Coronary artery (tissue), 2 donors: ENCODE measurements at regions not wholly inside any gene's neighbourhood (a gene's known extent, or its start where the extent isn't known, plus 50 kb on each side); places are given as distances from the start of the nearest gene placed in this dataset.

Experiments
- DNase-seq: peaks from one replicate; pipeline ENCODE4 v3.0.0-alpha.2; 2017; ENCODE audit warnings: low spot score
- H3K27ac ChIP-seq, 2 donors: fragments of 200-600 bp; sonication (generic); one replicate each; pipeline ENCODE4 v1.5.1; 2016 to 2019
- H3K4me3 ChIP-seq: fragments of 200-600 bp; sonication (generic); 2 replicates; pipeline ENCODE4 v1.5.1; 2016; ENCODE audit warnings: mild to moderate bottlenecking, moderate library complexity
- TF ChIP-seq, protein P1 (sequence below): fragments of 200-600 bp; sonication (generic); IDR thresholded peaks from one replicate; pipeline ENCODE4 v1.5.1; 2019; ENCODE audit warnings: antibody characterized with exemption

DNA sequence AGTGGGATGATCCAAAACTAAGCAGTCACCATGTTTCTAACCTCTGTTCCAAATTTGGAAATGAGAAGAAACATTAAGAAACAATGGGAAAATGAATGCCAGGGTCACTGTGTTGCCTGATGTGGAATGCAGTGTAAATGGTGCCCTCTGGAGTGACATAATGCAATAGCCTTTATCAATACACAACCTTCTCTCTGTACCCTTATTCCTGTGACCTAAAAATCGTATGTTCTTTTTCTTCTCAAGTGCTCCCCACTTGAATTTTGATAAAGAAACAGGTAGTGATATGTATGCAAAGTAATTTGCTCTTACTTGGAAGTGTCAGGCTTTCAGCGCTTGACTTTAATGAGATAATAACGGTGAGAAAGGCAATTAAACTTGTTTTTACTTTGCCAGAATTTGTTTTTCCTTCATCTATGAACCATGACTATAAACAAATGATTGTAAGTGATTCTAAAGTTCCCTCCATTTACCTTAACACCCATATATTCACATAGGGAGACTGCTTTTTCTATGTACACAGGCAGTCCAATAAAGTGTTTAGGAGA is 145.8 kb upstream of the THRB start:
- no peak overlapping the region for H3K4me3 ChIP-seq
- no peak overlapping the region for H3K27ac ChIP-seq

DNA sequence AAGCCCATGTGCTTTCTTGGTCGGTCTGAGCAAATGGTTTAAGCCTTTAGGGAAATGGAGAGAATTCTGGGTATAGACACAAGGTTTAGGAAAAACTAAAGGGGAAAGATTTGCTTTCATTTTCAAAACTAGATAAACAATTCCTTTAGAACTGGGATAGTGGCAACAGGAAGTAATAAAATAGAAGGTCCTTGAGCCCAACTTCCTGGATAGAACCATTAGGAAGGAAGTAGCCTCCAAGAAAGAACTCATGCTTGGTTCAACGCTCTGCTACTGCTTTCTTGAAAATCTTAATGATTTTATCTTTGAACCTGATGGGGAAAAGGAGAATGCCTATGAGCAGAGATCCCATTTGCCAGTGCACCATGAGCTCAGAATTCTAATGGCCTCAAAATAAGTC is 147.0 kb upstream of the THRB start:
- H3K4me3 ChIP-seq: no peak overlapping the region
- TF ChIP-seq, protein P1, sequence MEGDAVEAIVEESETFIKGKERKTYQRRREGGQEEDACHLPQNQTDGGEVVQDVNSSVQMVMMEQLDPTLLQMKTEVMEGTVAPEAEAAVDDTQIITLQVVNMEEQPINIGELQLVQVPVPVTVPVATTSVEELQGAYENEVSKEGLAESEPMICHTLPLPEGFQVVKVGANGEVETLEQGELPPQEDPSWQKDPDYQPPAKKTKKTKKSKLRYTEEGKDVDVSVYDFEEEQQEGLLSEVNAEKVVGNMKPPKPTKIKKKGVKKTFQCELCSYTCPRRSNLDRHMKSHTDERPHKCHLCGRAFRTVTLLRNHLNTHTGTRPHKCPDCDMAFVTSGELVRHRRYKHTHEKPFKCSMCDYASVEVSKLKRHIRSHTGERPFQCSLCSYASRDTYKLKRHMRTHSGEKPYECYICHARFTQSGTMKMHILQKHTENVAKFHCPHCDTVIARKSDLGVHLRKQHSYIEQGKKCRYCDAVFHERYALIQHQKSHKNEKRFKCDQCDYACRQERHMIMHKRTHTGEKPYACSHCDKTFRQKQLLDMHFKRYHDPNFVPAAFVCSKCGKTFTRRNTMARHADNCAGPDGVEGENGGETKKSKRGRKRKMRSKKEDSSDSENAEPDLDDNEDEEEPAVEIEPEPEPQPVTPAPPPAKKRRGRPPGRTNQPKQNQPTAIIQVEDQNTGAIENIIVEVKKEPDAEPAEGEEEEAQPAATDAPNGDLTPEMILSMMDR: no peak
- DNase-seq: no peak
- H3K27ac ChIP-seq: no peak overlapping the region

More for the DNA sequence above, 145.8 kb upstream of the THRB start:
- TF ChIP-seq, protein P1: no peak
- DNase-seq: no peak

DNA sequence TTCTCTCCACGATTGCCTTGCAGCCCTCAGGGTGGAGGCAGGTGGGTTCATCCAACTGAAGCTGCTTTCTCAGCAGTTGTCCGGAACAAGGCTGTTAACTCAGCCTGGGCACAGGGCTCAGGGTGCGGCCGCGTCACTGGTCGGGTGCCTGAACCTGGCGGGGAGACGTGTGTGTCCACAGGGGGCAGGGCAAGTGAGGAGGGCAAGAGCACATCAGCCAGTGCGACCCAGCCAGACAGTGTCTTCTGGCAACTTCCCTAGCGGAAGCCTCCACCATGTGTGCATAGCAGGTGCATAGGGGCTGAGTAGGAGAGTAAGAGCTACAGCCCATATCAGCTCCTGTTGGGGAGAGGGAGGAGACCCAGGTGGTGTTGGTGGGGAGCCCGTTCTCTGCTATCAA is 150.4 kb upstream of the THRB start:
- H3K4me3 ChIP-seq: no peak overlapping the region
- H3K27ac ChIP-seq: no peak overlapping the region
- no peak for DNase-seq
- TF ChIP-seq, protein P1: no peak

DNA sequence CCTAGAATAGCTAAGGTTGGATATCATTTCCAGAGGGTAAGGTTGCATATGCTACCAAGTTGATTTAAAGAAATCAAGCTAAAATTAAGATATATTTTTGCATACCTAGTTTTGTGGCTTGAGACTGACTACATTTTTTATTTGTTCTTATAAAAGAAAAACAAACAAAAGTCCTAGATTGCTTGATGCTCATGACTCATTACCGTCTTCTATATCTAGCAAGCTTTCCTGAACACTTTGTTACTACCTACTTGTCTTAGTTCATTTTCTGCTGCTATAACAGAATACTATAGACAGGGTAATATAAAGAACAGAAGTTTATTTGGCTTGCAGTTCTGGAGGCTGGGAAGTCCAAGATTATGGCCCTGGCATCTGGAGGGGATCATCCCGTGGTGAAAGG is 152.1 kb upstream of the THRB start:
- TF ChIP-seq, protein P1: no peak
- Histone ChIP-seq H3K27ac (no peak overlapping the region), H3K4me3 (no peak overlapping the region)
- no peak for DNase-seq

DNA sequence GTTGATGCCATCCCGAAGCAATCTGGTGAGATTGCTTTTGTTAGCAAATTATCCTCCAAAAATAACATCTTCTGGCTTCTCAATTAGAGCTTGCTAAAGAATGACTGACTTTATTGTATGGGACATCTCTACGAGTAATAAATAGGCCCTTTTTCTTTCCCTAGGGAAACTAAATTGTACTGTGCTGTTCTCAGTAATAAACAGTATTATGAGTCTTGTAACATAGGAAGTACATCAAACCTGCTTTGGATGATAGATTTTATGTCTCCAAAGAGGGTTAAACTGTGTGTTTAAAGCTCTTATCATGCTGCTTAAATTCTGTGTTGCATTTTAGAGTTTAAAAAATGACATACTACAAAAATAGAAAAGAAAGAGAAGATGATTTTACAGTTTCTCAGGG is 153.4 kb upstream of the THRB start:
- TF ChIP-seq, protein P1: no peak
- Histone ChIP-seq H3K4me3 (no peak overlapping the region), H3K27ac (no peak overlapping the region)
- no peak for DNase-seq

DNA sequence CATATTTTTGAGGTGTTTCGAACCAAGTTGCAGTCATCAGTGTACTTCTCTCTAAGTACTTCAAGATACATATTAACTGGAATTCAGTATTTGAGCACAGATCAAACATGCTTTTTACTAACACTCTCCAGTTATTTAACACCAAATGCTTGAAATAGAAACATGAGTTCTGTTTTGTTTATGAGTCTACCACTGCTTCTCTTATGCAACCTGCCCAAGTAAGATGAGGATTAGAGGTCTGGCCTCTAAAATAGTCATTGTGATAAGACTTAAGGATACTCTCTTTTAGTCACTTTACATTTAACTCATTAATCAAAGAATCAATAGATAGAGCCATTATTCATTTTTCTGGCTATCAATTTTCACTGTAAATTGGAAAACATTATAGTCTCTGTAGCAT is 156.2 kb upstream of the THRB start:
- DNase-seq: no peak
- no peak overlapping the region for H3K27ac ChIP-seq
- H3K4me3 ChIP-seq: no peak overlapping the region
- TF ChIP-seq, protein P1: no peak

DNA sequence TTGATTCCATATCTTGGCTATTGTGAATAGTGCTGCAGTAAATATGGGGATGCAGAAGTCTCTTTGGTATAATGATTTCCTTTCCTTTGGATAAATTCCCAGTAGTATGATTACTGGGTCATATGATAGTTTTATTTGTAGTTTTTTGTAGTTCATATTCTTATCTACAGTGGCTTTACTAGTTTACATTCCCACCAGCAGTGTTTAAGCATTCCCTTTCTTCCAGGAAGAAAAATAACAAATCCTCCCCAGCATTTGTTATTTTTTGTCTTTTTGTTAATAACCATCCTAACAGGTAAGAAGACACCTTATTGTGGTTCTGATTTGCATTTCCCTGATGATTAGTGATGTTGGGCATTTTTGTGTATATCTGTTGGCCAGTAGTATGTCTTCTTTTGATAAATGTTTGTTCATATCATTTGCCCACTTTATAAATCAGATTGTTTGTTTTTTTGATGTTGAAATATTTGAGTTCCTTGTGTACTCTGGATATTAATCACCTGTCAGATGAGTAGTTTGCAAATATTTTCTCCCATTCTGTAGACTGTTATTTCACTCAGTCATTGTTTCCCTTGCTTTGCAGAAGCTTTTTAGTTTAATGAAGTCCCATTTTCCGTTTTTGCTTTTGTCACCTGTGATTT is 163.3 kb upstream of the THRB start:
- Histone ChIP-seq H3K27ac (no peak overlapping the region), H3K4me3 (no peak overlapping the region)
- TF ChIP-seq, protein P1: no peak
- DNase-seq: no peak
